MM.1S (cell line): ENCODE measurements at regions not wholly inside any gene's neighbourhood (a gene's known extent, or its start where the extent isn't known, plus 50 kb on each side); places are given as distances from the start of the nearest gene placed in this dataset.
"Not testable (repeated sequence)": the region's sequence is repeated elsewhere in the genome, so short reads cannot be mapped to it uniquely, and the experiment has no call there.

Source experiments
- CTCF ChIP-seq: fragments of 300-600 bp; sonication (generic); IDR thresholded peaks from 2 replicates; pipeline ENCODE4 v1.5.1; 2016; ENCODE audit warnings: antibody characterized with exemption, low read length, mixed read lengths
- EZH2 ChIP-seq: fragments of 300-600 bp; sonication (generic); optimal IDR thresholded peaks from 2 replicates; pipeline ENCODE3; 2017; ENCODE audit warnings: low read depth, mild to moderate bottlenecking, antibody characterized with exemption, low read length, mixed read lengths
- EZH2phosphoT487 ChIP-seq: fragments of 300-600 bp; sonication (generic); IDR thresholded peaks from 2 replicates; pipeline ENCODE4 v1.6.1; 2018; ENCODE audit warnings: antibody characterized with exemption, low read length

GRCh38 chr5:174931033-174931432 is 206.7 kb downstream of the MSX2 start:
- TF ChIP-seq CTCF, EZH2phosphoT487, EZH2: not testable (repeated sequence)
